MM.1S (cell line): ENCODE measurements at regions not wholly inside any gene's neighbourhood (a gene's known extent, or its start where the extent isn't known, plus 50 kb on each side); places are given as distances from the start of the nearest gene placed in this dataset.

Source experiments
- EZH2 ChIP-seq: fragments of 300-600 bp; sonication (generic); optimal IDR thresholded peaks from 2 replicates; pipeline ENCODE3; 2017; ENCODE audit warnings: low read depth, mild to moderate bottlenecking, antibody characterized with exemption, low read length, mixed read lengths
- TF ChIP-seq, protein P1 (sequence below): fragments of 300-600 bp; sonication (generic); IDR thresholded peaks from 2 replicates; pipeline ENCODE4 v1.5.1; 2016; ENCODE audit warnings: antibody characterized with exemption, low read length, mixed read lengths

GRCh38 chr3:107966276-107966675, 124.6 kb downstream of the CD47 start:
- TF ChIP-seq, protein P1, sequence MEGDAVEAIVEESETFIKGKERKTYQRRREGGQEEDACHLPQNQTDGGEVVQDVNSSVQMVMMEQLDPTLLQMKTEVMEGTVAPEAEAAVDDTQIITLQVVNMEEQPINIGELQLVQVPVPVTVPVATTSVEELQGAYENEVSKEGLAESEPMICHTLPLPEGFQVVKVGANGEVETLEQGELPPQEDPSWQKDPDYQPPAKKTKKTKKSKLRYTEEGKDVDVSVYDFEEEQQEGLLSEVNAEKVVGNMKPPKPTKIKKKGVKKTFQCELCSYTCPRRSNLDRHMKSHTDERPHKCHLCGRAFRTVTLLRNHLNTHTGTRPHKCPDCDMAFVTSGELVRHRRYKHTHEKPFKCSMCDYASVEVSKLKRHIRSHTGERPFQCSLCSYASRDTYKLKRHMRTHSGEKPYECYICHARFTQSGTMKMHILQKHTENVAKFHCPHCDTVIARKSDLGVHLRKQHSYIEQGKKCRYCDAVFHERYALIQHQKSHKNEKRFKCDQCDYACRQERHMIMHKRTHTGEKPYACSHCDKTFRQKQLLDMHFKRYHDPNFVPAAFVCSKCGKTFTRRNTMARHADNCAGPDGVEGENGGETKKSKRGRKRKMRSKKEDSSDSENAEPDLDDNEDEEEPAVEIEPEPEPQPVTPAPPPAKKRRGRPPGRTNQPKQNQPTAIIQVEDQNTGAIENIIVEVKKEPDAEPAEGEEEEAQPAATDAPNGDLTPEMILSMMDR, result no peak
- no peak for TF ChIP-seq EZH2
